C4-2B (cell line): ENCODE measurements at regions not wholly inside any gene's neighbourhood (a gene's known extent, or its start where the extent isn't known, plus 50 kb on each side); places are given as distances from the start of the nearest gene placed in this dataset.

Experiments used
- CTCF ChIP-seq: fragments of 450-650 bp; conservative IDR thresholded peaks from 2 replicates; pipeline ENCODE4 v1.5.1; 2017; ENCODE audit warnings: mild to moderate bottlenecking
- ZFX ChIP-seq: fragments of 450-650 bp; IDR thresholded peaks from 2 replicates; pipeline ENCODE4 v1.6.1; 2017

GRCh38 chr17:36856903-36857381 lies 80.3 kb upstream of the LHX1 start:
- no peak for TF ChIP-seq CTCF
- TF ChIP-seq ZFX, result no peak
